C4-2B (cell line): ENCODE measurements at regions not wholly inside any gene's neighbourhood (a gene's known extent, or its start where the extent isn't known, plus 50 kb on each side); places are given as distances from the start of the nearest gene placed in this dataset.

Experiments
- H3K27ac ChIP-seq: fragments of 450-650 bp; 2 replicates; pipeline ENCODE4 v1.5.1; 2017
- CTCF ChIP-seq: fragments of 450-650 bp; conservative IDR thresholded peaks from 2 replicates; pipeline ENCODE4 v1.5.1; 2017; ENCODE audit warnings: mild to moderate bottlenecking
- ZFX ChIP-seq: fragments of 450-650 bp; IDR thresholded peaks from 2 replicates; pipeline ENCODE4 v1.6.1; 2017

- H3K27ac ChIP-seq = no peak overlapping the region
- TF ChIP-seq ZFX = no peak
- TF ChIP-seq CTCF = no peak
These were observed 525.1 kb downstream of the LMO7 start for GRCh38 chr13:76160961-76161925.

- H3K27ac ChIP-seq = no peak overlapping the region
- TF ChIP-seq ZFX = no peak
- no peak for TF ChIP-seq CTCF
These were observed 524.4 kb downstream of the LMO7 start for GRCh38 chr13:76160506-76160905.

- no peak overlapping the region for H3K27ac ChIP-seq
- no peak for TF ChIP-seq CTCF
- TF ChIP-seq ZFX = no peak
These were observed 521.8 kb downstream of the LMO7 start for GRCh38 chr13:76157926-76158325.

- TF ChIP-seq ZFX = no peak
These were observed 517.1 kb downstream of the LMO7 start for GRCh38 chr13:76153239-76153638.

GRCh38 chr13:76148926-76149325 lies 512.8 kb downstream of the LMO7 start:
- no peak overlapping the region for H3K27ac ChIP-seq
- TF ChIP-seq ZFX (no peak), CTCF (no peak)

More at GRCh38 chr13:76153239-76153638, 517.1 kb downstream of the LMO7 start:
- H3K27ac ChIP-seq = no peak overlapping the region

GRCh38 chr13:76148374-76148773 lies 512.2 kb downstream of the LMO7 start:
- TF ChIP-seq CTCF (no peak), ZFX (no peak)
- H3K27ac ChIP-seq = no peak overlapping the region

GRCh38 chr13:76132532-76132931 lies 496.4 kb downstream of the LMO7 start:
- H3K27ac ChIP-seq = no peak overlapping the region
- no peak for TF ChIP-seq CTCF
- no peak for TF ChIP-seq ZFX
